ENCODE measurements at regions not wholly inside any gene's neighbourhood (a gene's known extent, or its start where the extent isn't known, plus 50 kb on each side); places are given as distances from the start of the nearest gene placed in this dataset.

DNA sequence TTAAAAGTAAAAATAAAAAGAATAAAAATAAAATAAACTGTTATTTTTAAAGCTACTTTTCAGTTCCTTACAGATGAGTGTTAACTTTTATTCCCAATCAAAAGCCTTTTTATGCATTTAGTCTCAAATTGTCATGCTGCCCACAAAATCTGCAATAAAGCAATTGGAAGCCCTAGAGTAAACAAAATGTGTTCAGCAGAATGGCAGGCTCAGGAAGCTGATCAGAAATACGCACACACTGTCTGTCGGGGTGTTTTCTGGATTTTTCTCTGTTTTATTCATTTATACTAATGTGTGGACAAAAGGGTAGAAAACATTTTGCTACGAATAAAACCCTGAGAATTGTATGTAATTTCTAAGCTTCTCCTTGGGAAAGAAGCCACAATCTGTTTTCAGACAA lies 162.8 kb downstream of the RCN1 start:
- TF ChIP-seq, protein P1, sequence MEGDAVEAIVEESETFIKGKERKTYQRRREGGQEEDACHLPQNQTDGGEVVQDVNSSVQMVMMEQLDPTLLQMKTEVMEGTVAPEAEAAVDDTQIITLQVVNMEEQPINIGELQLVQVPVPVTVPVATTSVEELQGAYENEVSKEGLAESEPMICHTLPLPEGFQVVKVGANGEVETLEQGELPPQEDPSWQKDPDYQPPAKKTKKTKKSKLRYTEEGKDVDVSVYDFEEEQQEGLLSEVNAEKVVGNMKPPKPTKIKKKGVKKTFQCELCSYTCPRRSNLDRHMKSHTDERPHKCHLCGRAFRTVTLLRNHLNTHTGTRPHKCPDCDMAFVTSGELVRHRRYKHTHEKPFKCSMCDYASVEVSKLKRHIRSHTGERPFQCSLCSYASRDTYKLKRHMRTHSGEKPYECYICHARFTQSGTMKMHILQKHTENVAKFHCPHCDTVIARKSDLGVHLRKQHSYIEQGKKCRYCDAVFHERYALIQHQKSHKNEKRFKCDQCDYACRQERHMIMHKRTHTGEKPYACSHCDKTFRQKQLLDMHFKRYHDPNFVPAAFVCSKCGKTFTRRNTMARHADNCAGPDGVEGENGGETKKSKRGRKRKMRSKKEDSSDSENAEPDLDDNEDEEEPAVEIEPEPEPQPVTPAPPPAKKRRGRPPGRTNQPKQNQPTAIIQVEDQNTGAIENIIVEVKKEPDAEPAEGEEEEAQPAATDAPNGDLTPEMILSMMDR (IDR thresholded peaks at IDR 0.05 in 8 of 11, conservative IDR thresholded peaks at IDR 0.05 in 3 of 11): no peak
- TF ChIP-seq POLR2AphosphoS5 (IDR thresholded peaks at IDR 0.05): no peak

Measured in spleen (tissue), 7 donors.